ENCODE measurements at regions not wholly inside any gene's neighbourhood (a gene's known extent, or its start where the extent isn't known, plus 50 kb on each side); places are given as distances from the start of the nearest gene placed in this dataset.

DNA sequence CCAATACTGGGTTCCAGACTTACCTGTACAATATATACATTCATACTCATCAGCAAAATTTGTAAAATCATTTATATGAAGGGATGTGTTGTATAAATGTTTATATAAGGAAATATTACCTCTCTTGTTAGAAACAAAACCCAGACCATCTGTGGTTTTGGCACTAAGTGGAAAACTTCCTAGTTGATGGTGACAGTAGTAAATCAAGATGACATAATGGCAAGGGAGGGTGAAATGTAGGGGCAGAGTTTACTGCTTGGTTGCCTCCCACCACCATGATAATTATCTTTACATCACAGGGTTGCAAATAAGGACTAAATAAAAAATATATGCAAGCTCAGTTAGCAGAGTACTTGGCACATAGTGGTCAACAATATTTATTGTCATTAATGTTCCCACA lies 365.3 kb upstream of the TEX13C start:
- Mint-ChIP-seq H3K4me1 (no peaks in the 10 kb centered on the region), H3K9me3 (no peaks in the 10 kb centered on the region), H3K27ac (no peak overlapping the region), H3K4me3 (no peak overlapping the region), H3K36me3 (no peaks in the 10 kb centered on the region), H3K27me3 (ENCODE audit: low read depth in 3 of 3) (no peaks in the 10 kb centered on the region)
- Histone ChIP-seq H3K4me1 (ENCODE audit: control insufficient read depth in 1 of 2, insufficient read depth in 2 of 2, low read length in 2 of 2) (no peaks in the 10 kb centered on the region), H3K4me2 (replicated peaks; ENCODE audit: extremely low read depth, low read length, poor library complexity, severe bottlenecking) (no peak overlapping the region), H3K9me3 (replicated peaks in 1 of 2; ENCODE audit: control insufficient read depth in 1 of 2, insufficient read depth in 1 of 2, low read length in 2 of 2) (no peaks in the 10 kb centered on the region), H2AFZ (ENCODE audit: insufficient read depth, low read depth, low read length, poor library complexity, severe bottlenecking) (no peak overlapping the region), H3K4me3 (replicated peaks in 1 of 3; ENCODE audit: low read depth in 2 of 3, low read length in 3 of 3) (no peak overlapping the region), H3K27ac (ENCODE audit: low read depth in 1 of 2, low read length in 2 of 2) (no peak overlapping the region), H4K20me1 (ENCODE audit: insufficient read depth, low read length) (no peaks in the 10 kb centered on the region), H3K9ac (ENCODE audit: insufficient read depth, low read length, poor library complexity, severe bottlenecking) (no peak overlapping the region), H3K27me3 (ENCODE audit: control insufficient read depth in 2 of 2, insufficient read depth in 2 of 2, low read length in 2 of 2) (no peaks in the 10 kb centered on the region), H3K79me2 (ENCODE audit: insufficient read depth, low read length) (no peaks in the 10 kb centered on the region), H3K36me3 (replicated peaks in 1 of 2; ENCODE audit: control insufficient read depth in 1 of 2, insufficient read depth in 2 of 2, low read length in 2 of 2) (no peaks in the 10 kb centered on the region)
- TF ChIP-seq, protein P1, sequence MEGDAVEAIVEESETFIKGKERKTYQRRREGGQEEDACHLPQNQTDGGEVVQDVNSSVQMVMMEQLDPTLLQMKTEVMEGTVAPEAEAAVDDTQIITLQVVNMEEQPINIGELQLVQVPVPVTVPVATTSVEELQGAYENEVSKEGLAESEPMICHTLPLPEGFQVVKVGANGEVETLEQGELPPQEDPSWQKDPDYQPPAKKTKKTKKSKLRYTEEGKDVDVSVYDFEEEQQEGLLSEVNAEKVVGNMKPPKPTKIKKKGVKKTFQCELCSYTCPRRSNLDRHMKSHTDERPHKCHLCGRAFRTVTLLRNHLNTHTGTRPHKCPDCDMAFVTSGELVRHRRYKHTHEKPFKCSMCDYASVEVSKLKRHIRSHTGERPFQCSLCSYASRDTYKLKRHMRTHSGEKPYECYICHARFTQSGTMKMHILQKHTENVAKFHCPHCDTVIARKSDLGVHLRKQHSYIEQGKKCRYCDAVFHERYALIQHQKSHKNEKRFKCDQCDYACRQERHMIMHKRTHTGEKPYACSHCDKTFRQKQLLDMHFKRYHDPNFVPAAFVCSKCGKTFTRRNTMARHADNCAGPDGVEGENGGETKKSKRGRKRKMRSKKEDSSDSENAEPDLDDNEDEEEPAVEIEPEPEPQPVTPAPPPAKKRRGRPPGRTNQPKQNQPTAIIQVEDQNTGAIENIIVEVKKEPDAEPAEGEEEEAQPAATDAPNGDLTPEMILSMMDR (IDR thresholded peaks at IDR 0.05), result no peak
- intact Hi-C loops (cut with micrococcal nuclease), result no loop called here
- DNase-seq, result no peak

DNA sequence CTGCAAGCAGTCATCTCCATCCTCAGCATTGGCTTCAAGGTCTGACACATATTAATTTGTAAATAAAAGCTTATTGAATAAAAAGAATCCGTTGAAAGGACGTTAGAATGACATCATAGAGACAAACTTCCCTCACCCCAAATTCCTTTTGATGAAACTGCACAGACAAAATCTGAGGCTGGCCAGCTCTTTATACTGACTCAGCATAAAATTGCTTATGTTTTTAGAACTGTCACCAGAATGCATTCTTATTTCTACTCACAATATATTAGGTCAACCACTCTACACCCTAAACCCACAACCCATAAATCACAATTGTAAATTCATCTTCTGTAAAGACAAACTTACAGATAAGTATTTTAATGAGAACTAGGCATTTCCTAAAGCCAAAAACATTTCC lies 359.2 kb upstream of the TEX13C start:
- H3K9me3 ChIP-seq (replicated peaks in 1 of 2; ENCODE audit: control insufficient read depth in 1 of 2, insufficient read depth in 1 of 2, low read length in 2 of 2), result no peaks in the 10 kb centered on the region
- TF ChIP-seq, protein P1 (IDR thresholded peaks at IDR 0.05), result no peak
- H2AFZ ChIP-seq (ENCODE audit: insufficient read depth, low read depth, low read length, poor library complexity, severe bottlenecking), result no peak overlapping the region
- no peak overlapping the region for H3K9ac ChIP-seq (ENCODE audit: insufficient read depth, low read length, poor library complexity, severe bottlenecking)
- H3K36me3 ChIP-seq (replicated peaks in 1 of 2; ENCODE audit: control insufficient read depth in 1 of 2, insufficient read depth in 2 of 2, low read length in 2 of 2), result no peaks in the 10 kb centered on the region
- no peak overlapping the region for H3K27ac ChIP-seq (ENCODE audit: low read depth in 1 of 2, low read length in 2 of 2)
- H3K4me3 ChIP-seq (replicated peaks in 1 of 3; ENCODE audit: low read depth in 2 of 3, low read length in 3 of 3), result no peak overlapping the region
- no peaks in the 10 kb centered on the region for H3K79me2 ChIP-seq (ENCODE audit: insufficient read depth, low read length)
- no peaks in the 10 kb centered on the region for H3K27me3 ChIP-seq (ENCODE audit: control insufficient read depth in 2 of 2, insufficient read depth in 2 of 2, low read length in 2 of 2)
- Mint-ChIP-seq H3K27ac (no peak overlapping the region), H3K9me3 (peaks cover 0 to 3% (median 0%) of the 10 kb centered on the region in 7 donors), H3K4me1 (no peaks in the 10 kb centered on the region), H3K36me3 (no peaks in the 10 kb centered on the region), H3K4me3 (no peak overlapping the region), H3K27me3 (ENCODE audit: low read depth in 3 of 3) (no peaks in the 10 kb centered on the region)
- intact Hi-C loops (cut with micrococcal nuclease), result no loop called here
- DNase-seq, result no peak
- no peaks in the 10 kb centered on the region for H4K20me1 ChIP-seq (ENCODE audit: insufficient read depth, low read length)
- no CpG with 5 or more reads among the region's 2 CpGs for WGBS (ENCODE audit: insufficient coverage)
- no peaks in the 10 kb centered on the region for H3K4me1 ChIP-seq (ENCODE audit: control insufficient read depth in 1 of 2, insufficient read depth in 2 of 2, low read length in 2 of 2)
- no peak overlapping the region for H3K4me2 ChIP-seq (replicated peaks; ENCODE audit: extremely low read depth, low read length, poor library complexity, severe bottlenecking)

All from CD14-positive monocyte (primary cell).